Pons (tissue), 1 donor: ENCODE measurements at regions not wholly inside any gene's neighbourhood (a gene's known extent, or its start where the extent isn't known, plus 50 kb on each side); places are given as distances from the start of the nearest gene placed in this dataset.

Experiments used
- DNase-seq: peaks from one replicate; pipeline ENCODE4 v3.0.0-alpha.2; 2016; ENCODE audit warnings: low spot score

DNA sequence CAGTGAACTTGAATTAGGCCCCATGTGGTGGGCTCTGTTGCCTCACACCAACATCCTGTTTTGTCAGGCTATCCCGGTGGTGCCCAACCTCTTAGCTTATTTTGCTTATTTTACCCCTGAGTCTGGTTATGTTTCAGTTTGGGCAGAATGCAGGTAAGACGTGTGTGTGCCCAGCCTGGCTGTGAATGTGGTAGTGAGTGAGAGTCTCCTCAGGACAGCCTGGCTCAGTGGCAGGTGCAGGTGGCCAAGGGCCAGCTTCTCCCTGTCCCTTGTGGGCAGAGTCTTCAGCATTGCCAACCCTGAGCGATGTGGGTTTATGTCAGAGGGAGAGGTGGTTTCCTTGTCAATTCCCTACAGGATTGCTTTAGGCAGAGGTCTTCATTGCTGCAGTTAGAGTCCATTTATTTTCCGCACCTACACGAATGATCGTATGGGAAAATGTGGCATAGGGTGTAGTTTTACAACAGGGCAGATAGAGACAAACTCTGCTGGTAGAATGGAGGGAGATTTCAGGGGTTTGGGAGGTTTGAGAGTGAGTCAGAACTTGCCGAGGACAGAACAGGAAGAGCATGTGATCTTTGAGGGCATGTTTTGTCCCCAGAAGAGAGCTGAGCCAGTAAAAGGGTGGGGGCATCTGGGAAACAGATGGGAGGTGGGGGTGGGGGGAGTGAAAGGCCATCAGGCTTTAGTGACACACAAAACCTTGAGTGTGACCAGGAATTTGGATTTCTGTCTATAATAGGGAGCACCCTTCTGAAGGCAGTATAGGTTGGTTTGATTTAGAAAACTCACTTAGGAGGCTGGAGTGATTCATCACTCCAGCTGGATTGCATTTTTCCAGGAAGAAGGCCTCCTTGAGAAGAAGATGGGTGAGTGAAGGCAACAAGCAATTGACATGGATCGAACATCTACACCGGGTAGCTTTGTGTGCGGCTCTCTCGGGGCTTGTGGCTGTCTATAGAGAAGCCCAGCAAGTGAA, 156.2 kb upstream of the CELF4 start:
- no peak for DNase-seq

DNA sequence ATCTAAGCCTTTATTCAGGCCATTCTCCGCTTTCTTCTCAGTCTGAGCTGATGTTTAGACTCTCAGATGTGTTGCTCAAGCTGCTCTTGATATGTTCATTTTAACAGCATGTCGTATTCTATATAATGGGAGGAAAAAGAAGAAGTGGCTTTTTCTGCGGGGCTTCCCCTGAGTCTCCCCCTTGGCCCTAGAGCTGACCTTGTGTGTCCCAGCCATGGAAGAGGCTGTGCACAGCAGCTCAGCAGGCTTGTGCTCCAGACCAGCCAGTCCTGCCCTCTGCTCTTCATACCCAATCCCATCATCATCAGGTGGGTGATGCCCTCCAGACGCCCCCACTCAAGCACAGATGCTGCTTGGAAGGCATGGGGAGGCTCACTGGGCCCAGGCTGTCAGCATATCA, 155.1 kb upstream of the CELF4 start:
- no peak for DNase-seq

DNA sequence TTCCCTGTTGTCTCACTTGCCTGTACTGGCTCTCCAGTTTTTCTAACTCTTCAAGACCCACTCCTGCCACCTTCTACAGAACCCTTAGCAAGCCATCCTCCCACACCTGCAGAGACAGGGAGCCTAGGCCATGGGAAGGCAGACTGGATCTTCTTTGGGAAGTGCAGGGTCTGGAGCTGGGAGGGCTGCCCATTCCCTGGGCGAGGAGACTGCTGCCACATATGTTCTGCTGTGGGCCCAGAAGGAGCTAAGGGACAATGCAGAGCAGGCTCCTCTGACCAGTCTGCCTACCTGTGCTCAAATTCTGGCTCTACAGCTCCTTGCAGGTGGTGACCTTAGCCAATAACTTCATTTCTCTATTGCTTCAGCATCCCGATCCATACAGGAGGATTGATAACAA, 152.1 kb upstream of the CELF4 start:
- no peak for DNase-seq

DNA sequence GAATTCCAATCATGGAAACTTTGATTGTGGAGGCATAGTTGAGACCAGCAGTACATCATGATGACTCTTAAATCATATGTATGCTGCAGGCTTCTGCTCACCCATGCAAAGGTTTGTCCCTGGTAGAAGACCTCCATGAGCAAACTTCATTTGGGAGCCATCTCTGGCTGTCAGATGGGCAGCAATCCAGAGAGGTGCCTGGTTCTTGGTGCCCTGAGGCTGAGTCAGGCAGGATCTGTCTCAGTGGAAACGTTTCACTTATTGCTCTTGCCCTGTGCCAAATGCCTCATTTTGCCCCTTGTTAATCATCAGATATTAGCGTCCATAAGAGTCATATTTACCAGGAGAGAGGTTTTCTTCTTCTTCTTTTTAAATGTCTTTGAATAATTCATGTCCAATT, 151.5 kb upstream of the CELF4 start:
- DNase-seq, result no peak

DNA sequence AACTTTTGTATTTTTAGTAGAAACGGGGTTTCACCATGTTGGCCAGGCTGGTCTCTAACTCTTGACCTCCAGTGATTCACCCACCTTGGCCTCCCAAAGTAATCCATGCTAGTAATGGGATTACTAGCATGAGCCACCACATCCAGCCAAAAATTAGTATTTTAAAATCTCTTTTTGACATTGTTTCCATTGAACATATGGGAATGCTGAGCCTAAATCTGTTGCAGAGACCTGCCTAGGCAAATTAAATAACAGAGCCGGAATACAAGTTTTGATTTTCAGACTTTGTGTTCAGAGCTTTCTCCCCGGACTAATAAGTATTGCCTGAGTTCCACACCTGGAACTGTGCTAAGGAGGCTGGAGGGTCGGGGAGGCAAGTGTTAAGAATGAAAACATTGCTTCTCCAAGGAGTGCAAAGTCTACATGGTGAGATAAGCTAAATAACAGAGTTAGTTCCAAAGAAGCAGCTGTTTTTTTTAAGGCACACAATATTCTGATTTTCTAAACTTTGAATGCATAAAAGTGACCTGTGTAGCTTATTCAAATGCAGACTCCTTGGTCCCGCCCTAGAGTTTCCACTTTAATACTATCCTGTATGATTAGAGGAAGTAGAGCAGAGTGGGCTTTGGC, 150.6 kb upstream of the CELF4 start:
- DNase-seq, result no peak

DNA sequence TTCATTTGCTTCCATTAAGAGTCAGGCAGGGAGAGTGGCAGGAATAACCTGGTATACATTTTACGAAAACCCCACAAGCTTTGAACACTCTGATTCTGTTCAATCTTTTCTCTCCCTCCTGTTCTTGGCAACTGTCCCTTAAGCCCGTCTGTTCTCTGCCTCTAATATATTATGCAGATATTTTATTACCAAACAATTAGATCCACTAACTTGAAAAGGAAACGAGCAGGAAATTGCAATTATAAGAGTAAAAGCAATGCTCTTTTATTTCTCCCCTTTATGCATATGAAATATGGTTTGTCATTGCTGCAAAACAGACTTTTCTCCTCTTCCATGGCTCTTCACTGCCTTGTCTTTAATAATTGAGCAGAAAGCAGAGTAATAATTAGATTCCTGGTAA, 149.1 kb upstream of the CELF4 start:
- no peak for DNase-seq

DNA sequence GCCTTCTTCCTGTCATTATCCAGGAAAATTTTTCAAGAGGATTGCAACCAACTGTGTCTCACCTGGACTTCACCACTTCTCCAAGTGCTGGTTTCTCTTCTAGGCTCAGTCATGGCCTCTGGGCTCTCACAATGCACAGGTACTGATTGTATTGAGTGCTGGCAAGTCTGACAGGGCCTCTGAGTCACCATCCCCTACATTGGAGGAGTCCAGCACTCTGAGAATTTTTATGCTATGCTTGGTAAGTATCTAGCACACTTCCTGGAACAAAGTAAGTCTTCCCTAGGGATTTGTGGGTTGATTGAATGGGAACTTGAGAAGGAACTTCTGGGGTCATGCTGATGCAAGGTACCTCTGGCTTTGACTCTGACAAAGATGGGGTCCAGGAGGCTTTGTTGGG, 147.2 kb upstream of the CELF4 start:
- DNase-seq, result no peak

DNA sequence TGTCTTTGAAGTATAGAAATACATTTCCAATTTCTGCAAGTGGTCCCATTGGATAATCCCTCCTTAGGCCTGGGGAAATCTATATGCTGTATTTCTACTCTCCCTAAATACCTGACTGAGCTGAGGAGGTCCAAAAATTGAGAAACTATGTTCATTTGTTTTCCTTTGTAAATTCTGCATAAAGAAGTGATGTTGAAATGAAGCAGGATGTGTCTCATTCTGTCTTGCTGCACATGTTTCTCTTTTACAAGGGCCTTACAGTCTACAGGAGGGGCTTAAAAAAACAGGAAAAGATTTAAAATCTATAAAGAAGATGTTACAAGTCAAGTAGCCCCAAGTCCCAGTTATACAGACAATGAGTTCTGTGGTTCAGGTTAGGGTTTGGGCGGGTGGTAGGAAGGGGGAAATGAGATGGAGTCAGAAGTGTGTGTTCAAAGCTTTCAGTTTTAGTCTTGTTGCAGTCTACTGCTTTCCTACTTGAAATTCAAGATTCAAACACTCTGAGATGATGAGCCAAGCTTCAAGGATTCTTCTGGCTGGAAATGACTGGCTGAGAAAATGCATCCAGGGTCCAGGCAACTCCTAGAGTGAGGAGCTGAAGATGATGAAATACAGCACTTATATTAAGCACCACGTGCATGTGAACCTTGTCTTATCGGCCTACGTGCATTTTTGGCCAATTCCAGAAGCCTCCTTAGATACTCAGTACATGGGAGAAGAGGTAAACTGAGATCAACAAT, 146.3 kb upstream of the CELF4 start:
- no peak for DNase-seq

DNA sequence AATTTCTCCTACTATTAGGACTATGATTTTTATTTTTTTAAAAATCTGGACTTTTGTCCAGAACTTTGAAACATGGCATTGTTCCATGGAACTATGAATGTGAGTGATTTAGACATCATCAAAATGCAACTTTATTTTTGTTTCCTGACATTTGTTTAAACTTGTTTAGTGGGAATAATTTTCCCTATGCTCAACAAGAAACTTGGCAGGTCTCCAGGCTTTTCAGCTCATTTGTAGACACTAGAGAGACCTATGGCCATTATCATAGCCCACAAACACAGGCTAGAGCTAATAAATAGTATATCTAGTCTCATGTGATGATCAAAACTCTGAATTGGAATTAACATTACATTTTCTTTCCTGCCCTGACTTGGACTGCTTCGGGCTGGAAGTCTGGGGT, 145.1 kb upstream of the CELF4 start:
- no peak for DNase-seq

DNA sequence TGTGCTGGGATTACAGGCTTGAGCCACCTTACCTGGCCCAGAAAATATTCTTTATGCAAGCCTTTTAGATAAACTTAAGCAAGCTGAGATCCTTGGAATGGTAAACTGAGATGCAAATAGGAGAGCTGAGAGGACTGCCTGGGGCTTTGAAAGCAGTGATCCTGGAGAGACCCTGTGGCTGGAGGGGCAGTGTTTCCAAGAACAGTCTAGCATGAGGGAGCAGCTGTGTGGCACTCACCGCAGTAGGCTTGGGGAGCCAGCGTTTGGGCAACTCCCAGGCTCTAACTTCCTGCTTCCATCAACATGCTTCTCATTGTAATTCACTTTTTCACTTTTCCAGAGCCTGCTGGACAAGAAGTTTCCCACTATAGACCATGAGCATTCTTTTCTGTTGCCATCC, 144.1 kb upstream of the CELF4 start:
- DNase-seq, result no peak

DNA sequence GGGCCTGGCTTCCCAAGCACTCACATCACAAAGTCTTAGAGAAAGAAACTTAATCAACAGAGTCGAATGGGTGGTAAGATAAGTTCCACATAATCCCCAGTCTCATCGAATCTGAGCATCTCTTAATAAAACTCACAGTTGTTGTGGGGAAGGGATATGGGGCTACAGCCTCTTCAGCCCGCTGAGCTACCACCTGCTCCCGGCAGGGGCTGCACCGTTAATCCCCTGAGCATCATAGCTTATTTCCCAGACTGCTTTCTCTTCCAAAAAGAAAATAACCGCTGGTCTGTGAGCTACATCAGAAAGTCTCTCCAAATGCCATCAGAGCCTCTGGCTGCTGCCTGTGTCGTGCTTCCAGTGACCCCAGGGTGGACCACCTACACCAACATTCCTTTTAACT, 139.4 kb upstream of the CELF4 start:
- no peak for DNase-seq

DNA sequence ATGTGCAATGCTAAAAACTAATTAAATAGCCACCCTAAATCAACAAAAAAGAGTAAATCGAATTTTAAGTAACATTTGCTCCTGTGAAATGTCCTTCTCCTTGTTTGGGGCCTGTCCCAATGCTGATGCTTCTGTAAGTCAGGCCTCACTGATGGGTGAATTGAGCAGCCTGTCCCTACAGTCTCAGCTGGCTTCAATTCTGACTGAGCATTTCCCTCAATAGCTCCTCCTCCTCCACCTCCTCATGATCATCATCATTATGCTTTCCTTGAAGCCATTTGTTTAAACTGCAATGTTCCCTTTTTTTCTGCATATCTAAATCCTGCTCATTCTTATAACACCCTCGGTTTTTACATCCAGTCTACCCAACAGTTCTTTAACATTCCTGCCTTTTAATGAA, 137.2 kb upstream of the CELF4 start:
- no peak for DNase-seq

DNA sequence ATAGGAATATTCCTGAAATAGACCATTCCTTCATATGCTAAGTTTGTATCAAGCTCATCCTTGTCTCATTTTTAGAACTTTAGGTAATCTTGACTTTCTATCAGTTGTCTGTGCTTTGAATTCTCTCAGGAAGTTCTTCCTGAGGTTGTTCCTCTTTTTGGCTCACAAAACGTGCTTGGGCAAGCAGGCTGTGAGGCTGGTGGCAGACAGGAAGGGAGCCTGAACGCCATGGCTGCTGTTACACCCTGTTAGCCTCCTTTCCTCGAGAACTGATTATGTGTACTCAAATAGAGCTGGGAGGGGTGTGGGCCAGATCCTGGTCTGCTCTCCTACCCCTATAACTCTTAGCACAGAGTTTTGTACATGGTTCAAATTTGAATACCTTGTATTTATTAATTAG, 136.4 kb upstream of the CELF4 start:
- DNase-seq, result no peak

DNA sequence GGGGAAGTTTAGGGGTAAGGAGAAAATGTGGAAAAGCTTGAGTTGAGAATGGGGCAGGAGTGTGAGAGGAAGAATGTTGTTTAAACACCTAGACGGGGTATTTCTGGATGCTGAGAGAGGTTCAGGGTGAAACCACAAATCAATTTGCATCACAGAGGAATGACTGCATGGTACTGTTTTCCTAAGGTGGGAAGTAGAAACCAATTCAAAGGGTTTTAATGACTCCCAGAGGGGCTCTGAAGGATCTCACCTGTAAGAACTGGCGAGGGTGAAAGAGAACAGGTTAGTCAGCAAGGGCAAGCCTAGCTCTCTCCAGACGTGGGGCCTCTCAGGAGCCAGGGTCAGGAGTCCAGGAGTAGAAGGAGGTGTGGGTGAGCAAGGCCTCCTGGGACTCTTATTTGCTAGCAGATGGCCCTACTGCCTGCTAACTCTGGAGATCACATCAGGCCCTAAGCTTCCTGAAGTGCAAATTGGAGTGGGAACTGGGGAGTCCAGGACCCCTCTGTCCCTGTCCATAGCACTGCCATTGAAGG, 133.0 kb upstream of the CELF4 start:
- DNase-seq, result no peak

DNA sequence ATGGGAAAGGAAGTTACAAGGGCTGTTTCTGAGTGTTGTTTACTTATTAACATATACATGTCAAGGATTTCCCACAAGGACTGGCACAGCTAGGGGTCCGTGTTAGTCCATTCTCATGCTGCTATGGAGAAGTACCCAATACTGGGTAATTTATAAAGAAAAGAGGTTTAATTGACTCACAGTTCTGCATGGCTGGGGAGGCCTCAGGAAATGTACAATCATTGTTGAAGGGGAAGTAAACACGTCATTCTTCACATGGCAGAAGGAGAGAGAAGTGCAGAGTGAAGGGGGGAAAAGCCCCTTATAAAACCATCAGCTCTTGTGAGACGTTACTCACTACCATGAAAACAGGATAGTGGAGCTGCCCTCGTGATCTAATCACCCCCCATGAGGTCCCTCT, 128.9 kb upstream of the CELF4 start:
- DNase-seq, result no peak

DNA sequence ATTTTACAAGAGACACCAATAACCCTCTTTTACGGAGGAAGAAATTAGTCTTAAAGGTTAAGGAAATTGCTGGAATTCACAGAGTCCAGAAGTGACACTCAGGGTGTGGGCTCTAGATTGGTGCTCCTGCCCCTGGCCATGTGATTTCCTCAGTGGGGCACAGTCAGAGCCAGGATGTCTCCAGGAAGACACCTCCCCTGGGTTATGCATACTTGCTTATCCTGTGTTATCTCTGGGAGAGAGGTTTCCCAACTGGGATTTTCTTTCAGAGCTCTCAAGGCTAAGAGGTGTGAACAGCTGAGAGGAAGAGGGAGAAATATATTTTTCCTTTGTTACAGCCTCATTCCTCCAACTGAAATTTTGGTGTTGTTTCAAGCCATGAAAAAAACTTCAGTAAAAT, 125.6 kb upstream of the CELF4 start:
- no peak for DNase-seq

DNA sequence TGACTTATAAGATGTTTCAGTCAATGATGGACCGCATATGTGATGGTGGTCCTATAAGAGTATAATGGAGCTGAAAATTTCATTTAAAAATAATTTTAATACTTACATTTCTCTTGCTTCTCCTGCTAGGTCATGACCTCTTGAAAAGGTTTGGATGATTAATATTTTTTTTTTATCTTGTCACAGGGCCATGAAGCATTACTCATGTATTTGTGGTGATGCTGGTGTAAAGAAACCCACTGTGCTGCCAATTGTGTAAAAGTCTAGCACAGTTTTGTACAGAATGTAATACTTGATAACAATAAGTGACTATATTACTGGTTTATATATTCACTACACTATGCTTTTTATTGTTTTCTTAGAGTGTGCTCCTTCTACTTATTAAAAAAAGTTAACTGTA, 124.2 kb upstream of the CELF4 start:
- no peak for DNase-seq

DNA sequence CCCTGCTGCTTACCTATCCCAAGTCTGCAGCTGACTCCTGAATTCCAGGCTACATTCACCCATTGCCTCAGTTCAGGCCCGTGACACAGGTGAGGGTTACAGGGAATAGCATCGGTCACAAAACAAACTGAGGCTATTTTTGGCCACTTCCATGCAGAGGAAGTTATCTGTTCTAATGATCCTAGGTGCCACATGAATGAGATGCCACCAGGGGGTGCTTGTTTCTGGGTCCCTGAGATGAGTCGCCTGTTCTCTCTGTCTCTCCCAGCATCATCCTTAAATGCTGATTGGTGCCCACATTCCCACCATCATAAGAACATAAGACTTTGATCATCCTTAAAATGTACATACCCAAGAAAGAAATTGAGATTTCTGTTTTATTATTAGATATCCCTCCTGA, 119.0 kb upstream of the CELF4 start:
- no peak for DNase-seq

DNA sequence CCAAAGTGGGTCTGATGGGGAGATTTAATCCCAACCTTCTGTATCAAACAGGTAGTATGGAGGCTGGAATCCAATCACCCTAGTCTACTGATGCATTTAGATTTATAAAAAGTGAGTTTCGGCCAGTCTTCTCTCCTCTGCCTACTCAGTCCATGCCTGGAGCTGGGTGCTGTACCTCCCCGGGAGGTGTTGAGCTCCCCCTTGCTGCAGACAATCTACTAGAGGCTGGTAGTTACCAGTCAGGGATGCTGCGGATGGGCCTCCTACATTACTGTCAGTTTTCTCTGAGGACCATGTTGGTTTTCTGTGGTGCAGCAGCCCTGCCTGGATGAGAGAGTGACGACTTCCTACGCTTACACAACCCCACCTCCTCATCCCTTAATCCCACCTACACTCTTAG, 118.6 kb upstream of the CELF4 start:
- DNase-seq, result no peak

DNA sequence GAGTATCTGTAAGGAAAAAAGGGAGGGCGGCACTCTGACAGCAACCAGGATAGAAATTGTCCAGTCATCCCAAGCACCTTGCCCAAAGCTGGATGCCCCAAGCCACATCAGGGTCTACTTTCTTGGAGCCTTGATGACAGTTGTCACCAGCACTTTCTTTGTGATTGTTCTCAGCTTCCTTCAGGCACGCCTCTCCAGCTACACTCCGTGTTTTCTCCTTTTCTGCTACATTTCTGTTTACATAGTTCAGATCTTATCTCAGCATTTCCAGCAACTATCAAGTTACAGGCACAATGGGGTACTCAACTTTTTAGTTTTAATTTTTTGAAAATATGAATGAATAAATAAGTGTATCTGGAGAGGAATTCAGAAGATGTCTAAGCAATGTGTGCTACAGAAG, 115.3 kb upstream of the CELF4 start:
- no peak for DNase-seq

DNA sequence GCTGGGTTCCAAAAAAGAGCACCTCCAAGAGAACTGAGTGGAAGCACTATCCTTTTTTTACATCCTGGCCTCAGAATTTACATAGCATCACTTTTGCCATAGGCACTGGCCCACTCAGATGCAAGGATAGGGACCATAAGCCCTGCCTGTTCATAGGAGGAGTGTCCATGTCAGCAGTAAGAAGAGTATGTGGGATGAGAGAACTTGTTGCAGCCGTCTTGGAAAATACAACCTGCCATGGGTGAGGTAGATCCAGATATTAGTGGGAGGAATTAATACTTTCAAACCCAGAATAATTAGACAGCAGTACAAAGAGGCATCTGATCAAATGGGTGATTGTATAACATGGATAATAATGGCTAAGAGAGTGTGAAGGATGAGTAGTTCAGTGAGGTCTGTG, 110.7 kb upstream of the CELF4 start:
- DNase-seq, result no peak

DNA sequence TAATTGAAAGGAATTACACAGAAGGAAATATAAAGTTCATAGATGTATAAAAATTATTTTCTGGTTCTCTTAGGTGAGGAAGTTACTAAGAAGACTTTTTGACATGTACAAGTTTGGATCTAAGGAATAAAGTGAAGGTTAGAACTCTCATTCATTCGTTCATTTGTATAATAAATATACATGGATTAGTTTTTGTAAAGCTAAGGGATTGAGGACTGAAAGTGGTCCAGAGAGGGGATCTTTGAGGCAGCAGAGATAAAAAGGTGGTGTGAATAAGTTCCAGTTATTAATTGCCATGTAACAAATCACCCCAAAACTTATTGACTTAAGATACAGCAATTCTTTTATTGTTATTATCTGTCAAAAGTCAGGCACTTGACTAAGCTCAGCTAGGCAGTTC, 110.1 kb upstream of the CELF4 start:
- DNase-seq, result no peak

DNA sequence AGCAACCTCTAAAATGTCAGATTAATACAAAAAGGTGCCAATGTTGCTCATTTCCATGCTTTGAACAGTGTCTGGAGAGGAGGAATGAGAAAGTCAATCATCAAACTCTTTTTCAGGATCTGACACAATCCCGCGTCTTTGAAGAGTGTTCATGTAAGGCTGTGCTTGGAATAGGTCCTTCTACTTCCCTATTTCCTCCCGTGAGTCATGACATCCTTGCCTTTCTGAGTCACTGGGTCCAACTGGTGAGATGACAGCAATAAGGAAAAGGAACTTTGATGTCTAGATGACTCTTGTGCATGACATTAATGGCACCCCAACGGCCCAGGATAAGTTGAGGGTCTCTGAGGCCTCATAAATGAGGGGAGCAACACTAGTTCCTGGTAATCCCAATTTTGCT, 109.0 kb upstream of the CELF4 start:
- DNase-seq, result no peak
